DMS53 treated with DMSO at 0.1 percent for 48 hours (cell line): ENCODE measurements at regions not wholly inside any gene's neighbourhood (a gene's known extent, or its start where the extent isn't known, plus 50 kb on each side); places are given as distances from the start of the nearest gene placed in this dataset.

Experiments
- DNase-seq: peaks from one replicate; lab custom pipeline; 2025; ENCODE audit not compliant: unreplicated experiment; lab: John Stamatoyannopoulos, UW

DNA sequence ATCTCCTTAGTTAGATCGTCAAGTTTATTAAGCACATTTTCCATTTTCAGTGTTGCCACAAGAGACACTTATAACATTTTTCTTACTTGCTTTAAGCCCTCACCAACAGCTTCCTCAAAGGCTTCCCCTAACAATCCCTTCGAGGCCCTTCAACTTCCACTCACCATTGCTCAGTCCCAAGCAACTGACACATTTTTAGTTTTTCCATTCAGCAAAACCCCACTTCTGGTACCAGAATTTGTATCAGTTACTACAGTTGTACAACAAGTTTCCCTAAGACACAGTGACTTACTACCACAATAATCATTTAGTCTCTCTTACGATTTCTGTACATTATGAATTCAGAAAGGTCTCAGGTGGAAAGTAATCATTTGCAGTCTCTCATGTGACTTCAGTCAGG, 276.8 kb upstream of the PKN2 start:
- DNase-seq = no peak

DNA sequence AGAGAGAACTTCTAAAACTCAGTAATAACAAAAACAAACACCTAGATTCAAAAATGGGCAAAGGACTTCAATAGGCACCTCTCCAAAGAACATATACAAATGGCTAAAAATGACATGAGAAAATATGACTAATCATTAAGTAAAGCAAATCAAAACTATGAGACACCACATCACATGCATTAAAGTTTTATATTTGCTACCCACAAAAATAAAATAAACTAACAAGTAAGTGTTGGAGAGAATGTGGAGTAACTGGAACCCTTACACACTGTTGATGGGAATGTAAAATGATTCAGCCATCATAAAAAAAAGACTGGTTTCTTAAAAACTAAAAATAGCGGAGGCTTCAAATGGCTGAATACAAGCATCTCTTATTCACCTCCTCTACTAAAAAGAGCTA, 262.1 kb upstream of the PKN2 start:
- no peak for DNase-seq

DNA sequence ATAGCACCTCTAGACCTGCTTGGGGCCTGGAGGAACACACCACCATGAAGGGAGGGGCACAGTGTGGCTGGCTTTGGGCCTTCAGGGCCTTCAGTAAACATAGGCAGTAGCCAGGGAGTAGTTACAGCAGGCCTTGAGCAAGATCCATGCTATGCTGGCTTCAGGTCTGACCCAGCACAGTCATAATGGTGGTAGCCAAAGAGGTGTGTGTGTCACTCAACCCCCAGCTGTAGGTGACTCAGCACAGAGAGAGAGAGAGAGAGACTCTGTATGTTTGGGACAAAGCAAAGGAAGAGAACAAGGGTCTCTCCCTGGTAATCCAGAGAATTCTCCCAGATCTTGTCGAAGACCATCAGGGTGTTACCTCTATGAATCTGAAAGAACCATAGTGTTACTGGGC, 250.5 kb upstream of the PKN2 start:
- no peak for DNase-seq

DNA sequence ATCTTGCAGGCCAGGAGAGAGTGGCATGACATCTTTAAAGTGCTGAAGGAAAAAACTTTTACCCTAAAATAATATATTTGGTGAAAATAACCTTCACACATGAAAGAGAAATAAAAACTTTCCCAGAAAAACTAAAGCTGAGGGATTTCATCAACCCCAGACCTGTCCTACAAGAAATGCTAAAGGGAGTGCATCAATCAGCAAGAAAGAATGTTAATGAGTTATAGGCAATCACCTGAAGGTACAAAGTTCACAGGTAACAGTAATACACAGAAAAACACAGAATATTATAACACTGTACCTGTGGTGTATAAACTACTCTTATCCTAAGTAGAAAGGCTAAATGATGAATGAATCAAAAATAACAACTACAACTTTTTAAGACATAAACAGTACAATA, 249.2 kb upstream of the PKN2 start:
- DNase-seq = no peak

DNA sequence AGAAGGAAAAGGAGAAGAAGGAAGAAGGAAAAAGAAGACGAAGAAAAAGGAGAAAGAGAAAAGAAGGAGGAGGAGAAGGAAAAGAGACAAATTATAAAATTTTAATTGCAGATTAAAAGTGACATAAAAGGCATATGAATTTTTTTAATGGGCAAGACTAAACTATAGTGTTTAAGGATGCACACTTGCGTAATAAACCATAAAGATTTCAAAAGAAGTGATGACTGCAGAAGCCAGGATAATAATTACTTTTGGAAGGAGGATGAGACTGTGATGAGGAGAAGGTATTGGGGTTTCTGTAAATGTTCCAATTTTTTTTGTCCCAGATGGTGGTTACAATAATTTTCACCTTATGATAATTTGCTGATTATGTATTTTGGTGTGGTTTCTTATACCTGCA, 243.1 kb upstream of the PKN2 start:
- no peak for DNase-seq

DNA sequence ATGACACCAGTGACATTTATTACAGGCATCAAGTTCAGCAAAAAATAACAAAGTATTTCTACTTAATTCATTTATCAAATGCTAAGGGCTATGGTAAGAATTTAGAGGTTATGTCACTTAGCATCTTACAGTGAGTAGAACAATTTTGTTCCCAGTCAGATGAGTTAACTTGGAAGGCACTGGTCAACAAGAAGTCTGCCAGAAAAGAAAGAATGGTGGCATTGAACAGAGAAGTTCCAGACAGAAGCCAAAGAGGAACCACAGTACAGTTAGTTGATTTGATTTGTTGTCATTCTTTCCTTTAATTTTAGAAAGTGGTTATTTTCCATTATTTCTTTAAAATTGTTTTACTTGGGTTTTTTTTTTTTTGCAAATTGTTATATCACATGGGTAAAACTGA, 232.2 kb upstream of the PKN2 start:
- no peak for DNase-seq

DNA sequence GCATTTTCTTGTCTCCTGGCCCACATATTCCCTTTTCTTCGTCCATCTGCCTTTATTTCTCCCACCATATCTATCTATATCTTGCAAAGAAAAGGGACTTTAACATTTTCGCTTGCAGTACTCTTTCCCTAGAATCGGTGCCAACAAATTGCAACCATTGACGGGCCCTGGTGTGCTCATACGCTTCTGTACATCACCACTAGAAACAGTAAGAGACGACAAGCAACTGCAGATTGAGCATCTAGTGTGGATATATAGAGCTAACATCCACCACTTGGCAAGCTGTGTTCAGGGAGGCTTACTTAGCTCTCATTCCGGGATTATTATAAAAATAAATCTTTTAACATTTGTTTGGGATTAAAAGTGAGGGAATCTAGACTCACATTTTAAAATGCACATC, 230.8 kb upstream of the PKN2 start:
- no peak for DNase-seq

DNA sequence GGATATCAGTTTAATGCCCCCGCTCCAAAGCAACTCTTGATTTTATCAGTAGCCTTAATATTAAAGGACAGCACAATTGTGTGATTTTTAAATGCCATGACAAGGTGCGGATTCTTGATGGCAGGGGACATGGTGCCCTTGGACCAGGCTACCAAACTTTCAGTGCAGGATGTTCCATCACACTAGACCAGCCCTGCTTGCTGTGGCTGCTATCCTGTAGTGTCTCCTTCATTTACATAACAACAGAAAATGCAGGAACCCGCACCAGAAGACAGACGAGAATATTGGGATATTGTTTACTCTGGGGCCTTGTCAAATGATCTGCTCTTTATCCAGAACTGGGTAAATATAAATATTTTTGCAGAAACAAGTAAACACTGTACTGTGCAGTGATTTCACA, 229.3 kb upstream of the PKN2 start:
- no peak for DNase-seq

DNA sequence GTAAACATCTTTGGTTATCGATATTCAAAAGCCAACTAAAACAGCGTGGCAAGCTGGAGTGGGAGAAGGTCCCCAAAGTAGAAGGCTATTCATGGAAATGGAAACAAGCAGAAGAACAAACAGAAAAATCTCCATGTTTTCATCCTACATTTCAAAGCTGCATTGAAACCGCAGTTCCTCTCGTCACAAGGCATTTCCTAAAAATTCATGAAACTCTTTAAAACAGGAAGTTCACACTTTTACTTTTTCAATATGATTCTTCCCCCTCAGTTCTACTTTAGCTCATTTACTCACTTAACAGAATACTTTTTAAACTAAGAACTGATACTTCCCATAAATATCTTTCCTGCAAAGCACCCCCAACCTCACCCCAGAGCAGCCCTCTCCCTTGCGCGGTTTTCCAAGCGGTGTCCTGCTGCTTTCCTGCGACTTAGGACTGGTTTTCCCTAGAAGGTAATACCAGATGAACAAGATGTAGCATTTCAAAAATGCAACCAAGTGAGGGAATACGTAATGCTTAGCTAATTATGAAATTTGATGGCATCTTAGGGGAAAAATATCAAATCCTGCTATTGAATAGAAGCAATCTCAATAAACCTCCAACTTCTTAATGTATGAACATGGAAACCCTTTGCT, 228.3 kb upstream of the PKN2 start:
- DNase-seq = no peak

DNA sequence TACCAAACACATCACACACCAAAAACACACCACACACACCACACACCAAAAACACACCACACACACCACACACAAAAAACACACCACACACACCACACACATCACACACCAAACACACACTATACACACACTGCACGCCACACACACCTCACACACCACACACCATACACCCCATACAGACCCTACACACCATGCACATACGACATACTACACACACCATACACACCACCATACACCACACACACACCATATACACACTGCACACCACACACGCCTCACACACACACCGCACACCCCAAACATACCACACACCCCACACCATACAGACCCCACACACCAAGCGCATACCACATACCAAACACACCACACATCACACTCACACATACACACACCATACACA, 226.9 kb upstream of the PKN2 start:
- DNase-seq = no peak

DNA sequence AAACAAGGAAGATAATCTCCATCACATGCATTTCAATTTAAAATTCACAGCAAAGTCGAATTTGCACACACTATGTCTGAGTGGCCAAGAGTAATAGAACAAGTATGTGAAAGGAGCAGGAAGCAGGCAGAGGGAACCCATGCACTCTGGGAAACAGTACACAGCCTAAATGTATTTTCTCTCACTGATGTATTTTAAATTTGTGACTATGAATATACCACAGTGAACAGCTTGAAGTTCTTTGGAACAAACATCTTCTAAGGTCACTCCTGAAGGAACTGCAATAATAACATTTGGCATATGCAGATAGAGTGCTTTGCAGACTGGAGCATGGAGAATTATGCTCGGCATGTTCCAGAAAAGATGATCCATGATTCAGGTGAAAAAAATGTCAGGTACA, 223.1 kb upstream of the PKN2 start:
- no peak for DNase-seq

DNA sequence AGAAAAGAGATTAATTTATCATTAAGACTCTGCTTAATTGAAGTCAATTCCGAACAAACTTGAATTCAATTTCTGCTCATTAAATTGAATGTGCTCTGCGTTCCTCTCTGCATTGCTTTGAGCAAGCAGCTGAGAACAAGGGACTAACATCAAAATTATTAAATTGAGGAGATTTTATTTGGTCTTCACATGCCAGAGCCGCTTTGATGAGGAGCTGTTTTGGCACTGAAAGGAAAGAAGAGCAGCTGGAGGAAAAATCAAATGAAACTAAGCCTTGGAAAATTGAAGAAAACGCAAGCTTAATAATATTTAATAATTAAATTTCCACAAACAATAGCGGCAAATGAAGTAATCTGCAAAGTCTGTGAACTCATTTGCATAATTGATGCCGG, 222.0 kb upstream of the PKN2 start:
- no peak for DNase-seq

DNA sequence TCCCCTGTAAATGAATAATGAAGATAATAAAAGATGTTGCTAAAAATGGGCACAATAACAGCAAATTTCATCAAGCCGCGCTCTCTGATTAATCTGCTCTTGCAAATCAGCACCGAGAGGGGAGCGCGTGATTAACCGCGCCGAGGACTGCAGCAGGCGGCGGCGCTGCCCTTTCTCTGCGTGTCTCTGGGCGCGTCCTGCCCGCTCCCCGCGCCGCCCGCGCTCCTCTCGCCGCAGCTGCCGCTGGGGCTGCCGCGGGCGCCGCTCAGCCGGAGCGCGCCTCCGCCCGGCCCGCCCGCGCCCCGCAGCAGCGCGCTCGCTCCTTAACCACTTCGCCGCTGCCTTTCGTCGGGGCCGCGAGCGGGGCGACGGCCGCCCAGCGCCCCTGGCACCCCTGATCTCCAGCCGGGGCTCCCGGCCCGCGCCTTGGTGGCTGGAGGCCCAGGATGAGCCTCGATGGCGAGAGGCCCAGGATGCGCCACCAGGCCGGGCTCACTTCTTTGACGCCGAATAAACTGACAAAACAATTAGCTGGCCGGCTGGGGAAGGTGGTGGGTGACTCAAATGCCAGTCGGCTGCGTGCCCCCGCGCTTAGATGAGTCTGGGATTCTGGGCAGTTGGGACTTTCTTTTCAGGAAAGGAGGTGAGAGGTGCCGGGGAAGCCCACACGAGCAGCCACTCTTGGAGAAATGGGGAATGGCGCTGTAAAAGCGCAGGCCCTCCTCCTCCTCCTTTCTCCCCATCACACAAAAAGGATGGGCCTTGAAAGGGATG, 221.4 kb upstream of the PKN2 start:
- DNase-seq = peak; percentile 61

DNA sequence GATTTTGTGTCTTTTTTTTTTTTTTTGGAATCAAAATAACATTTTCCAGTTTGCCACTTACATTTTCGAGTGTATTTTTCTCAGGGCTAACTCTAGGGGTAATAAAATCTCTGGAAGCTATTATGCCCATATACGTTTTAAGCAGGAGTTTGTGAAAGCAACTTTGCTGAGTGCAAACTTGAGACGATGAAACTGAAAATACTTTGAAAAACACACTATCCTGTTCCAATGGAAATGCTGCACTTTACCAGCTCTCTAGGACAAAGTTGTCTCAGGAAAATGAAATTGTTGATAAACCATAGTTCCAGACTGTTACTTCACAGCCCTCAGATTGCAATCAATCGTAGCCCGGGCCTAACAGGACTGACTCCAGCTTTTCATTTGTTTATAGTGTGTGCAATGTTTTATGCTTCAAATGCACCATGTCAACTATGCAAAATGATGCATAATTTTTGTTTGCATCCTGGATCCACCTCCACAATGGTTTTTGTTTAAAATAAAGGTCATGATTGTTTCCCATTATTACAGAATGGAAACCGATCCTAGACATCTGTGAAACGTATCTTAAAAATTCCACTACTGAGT, 220.6 kb upstream of the PKN2 start:
- DNase-seq = no peak

DNA sequence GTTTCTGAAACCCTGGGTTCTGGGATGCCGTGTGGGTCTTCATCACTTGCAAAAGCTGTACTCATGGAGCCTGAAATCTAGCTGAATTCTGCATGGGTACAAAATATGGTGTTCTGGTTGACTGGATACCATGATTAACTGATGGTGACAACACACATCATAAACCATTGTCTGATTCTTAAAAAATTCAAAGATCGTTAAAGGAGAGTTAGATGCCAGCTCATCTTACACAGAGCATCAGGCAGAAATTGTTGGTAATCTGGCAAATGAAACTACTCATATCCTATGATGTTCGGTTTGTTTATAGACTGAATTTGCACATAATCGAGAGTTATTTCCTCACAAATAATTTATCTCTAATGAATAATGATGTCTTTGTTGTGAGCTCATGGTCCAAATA, 218.1 kb upstream of the PKN2 start:
- DNase-seq = no peak

DNA sequence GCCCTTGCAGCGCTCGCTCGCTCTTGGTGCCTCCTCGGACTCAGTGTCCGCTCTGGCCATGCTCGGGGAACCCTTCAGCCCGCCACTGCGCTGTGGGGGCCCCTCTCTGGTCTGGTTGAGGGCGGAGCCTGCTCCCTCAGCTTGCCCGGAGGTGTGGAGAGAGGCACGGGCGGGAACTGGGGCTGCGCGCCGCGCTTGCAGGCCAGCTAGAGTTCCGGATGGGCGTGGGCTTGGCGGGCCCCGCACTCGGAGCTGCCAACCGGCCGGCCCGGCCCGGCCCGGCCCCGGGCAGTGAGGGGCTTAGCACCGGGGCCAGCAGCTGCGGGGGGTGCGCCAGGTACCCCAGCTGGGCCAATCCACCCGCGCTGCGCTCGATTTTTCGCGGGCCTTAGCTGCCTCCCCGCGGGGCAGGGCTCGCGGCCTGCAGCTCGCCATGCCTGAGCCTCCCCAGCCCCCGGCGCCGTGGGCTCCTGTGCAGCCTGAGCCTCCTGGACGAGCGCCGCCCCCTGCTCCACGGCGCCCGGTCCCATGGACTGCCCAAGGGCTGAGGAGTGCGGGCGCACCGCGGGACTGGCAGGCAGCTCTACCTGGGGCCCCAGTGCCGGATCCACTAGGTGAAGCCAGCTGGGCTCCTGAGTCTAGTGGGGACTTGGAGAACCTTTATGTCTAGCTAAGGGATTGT, 217.0 kb upstream of the PKN2 start:
- no peak for DNase-seq

DNA sequence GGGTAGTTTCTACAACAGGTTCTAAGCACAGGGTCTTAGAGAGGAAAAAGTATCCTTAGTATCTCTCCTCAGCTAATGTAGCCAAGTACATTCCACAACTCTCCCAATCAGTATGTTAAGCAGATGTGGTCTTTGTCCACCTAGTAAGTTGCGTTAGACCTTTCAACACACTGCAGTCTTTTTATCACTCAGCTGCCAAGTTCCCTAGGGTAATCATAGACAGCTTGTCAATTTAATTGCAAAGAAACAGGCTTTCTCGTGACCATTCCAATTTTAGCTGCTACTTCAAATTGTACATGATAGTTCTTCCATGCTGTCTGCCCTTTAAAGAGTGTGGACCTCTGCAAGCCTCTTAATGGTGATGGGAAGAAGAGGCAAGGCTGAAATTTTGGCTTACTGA, 211.8 kb upstream of the PKN2 start:
- DNase-seq = no peak

DNA sequence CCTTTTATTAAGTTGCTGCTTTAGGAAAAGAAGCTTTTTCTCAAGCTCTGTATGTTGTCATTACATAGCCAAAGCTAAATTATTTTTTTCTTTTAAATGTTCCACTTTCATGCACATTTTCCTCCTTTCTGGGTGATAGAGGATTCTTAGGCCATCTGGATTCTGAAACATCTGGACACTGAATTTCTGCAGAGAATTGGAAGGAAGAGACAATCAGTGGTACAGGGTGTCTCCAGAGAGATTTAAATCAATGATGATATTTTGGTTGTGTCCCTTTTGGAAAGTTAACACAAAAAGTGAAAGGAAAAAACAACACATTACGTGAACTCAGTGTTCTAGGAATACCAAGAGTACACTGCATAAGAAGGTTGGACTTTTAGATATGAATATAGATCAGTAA, 211.4 kb upstream of the PKN2 start:
- DNase-seq = no peak

DNA sequence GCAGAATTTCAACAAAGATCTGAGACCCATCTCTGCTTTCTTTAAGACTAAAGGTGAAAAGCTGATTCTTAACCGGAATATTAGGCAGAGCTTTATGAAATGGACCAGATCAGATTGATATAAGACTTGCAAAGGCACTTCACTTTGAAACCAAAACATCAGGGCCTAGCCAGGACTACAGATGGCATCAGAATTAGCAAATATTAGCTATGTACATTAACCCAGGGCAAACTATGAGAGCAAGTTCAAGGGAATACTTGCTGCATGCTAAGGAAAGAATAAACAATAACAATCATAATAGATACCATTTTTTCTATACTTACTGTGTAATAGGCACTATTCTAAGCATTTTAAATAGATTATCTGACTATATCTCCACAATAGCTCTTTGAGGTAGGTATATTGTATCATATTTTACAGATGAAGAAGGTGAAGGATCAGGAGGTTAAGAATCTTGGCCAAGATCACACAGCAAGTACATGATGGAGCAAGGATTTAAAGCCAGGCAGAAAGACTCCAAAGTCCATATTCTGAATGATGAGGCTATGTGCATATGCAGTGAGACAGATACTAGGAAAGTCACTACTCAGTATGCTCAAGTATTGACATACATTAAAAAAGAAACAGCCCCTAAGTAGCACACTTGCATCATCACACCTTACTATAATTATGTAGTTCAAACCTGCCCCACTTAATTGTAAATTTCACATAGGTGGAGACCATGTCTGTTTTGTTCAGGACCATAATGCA, 209.3 kb upstream of the PKN2 start:
- DNase-seq = no peak

DNA sequence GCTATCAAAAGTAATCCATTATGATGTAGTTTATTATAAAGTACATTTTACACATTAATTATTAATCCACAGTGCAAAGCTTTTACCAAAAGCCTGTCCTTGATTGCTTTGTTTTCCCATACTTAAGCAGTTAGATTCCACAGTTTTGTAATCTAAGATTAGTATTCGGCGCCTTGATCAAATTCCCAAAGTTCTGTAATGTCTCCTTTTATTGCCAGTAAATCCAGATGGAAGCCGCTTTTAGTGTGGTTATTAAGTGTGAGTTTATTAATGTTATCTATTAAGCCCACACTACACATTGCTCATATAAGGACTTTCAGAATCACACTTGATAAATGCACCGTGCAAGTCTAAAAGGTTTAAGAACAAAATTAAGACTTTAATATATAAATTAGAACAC, 199.2 kb upstream of the PKN2 start:
- DNase-seq = no peak

DNA sequence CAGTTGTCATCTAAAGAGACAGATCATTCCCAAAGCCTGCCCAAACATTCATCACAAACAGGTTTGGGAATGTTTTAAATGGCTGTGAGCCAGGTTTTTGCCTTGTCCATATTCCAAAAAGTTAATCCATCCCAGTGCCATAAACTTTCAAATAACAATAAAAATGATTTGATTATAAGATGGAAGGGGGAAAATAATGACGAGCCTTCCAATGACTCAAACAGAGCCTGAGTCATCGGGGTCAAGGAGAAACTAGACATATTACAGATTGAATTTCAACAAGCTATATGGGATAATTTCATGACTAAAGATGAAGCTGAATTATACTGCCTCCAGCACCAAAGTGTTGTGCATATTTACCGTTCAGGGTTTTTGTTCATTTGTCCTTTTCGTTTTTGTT, 195.8 kb upstream of the PKN2 start:
- DNase-seq = no peak
